GM12878 (cell line): ENCODE measurements at regions not wholly inside any gene's neighbourhood (a gene's known extent, or its start where the extent isn't known, plus 50 kb on each side); places are given as distances from the start of the nearest gene placed in this dataset.

ENCODE experiments used
- CEBPB ChIP-seq, 2 experiments: fragments of 150-350 bp in 1 of 2; IDR thresholded peaks; 2 replicates each; pipeline ENCODE4 v1.6.1; 2012 to 2014; ENCODE audit warnings: low read depth in 2 of 2, low read length in 2 of 2, borderline replicate concordance in 1 of 2, inconsistent platforms in 1 of 2
- FOXM1 ChIP-seq: IDR thresholded peaks from 2 replicates; pipeline ENCODE4 v1.6.1; 2012; ENCODE audit warnings: low read depth, mild to moderate bottlenecking, inconsistent platforms, low read length, moderate library complexity
- HDAC6 ChIP-seq: fragments of 200-600 bp; sonication (generic); IDR thresholded peaks from one replicate; pipeline ENCODE4 v1.8.0; 2017; ENCODE audit warnings: antibody characterized with exemption; ENCODE audit not compliant: unreplicated experiment
- IKZF2 ChIP-seq, 2 experiments: fragments of 450-650 bp; IDR thresholded peaks; 2 replicates each; pipeline ENCODE4 v1.6.1; 2017; ENCODE audit warnings: mild to moderate bottlenecking in 2 of 2, moderate library complexity in 2 of 2
- MYC ChIP-seq: IDR thresholded peaks from 2 replicates; pipeline ENCODE4 v1.6.1; 2011; ENCODE audit warnings: mild to moderate bottlenecking, low read length, moderate library complexity, inconsistent platforms; ENCODE audit not compliant: insufficient read depth, insufficient replicate concordance, insufficient read length, severe bottlenecking
- NR2C1 ChIP-seq: fragments of 450-650 bp; IDR thresholded peaks from 2 replicates; pipeline ENCODE4 v1.6.1; 2017; ENCODE audit warnings: antibody characterized with exemption, mild to moderate bottlenecking, moderate library complexity
- POLR2A ChIP-seq: IDR thresholded peaks from 2 replicates; pipeline ENCODE4 v1.6.1; 2011; ENCODE audit warnings: low read depth, mild to moderate bottlenecking, low read length
- RAD21 ChIP-seq: IDR thresholded peaks from 2 replicates; pipeline ENCODE4 v1.6.1; 2011; ENCODE audit warnings: mild to moderate bottlenecking, low read depth, low read length, moderate library complexity; ENCODE audit not compliant: insufficient read depth
- SMC3 ChIP-seq: IDR thresholded peaks from 2 replicates; pipeline ENCODE4 v1.6.1; 2011; ENCODE audit warnings: low read length, improper control_type of control experiment, borderline replicate concordance
- TF ChIP-seq, protein P1 (sequence below): IDR thresholded peaks from 2 replicates; pipeline ENCODE4 v1.6.1; 2011; ENCODE audit warnings: mild to moderate bottlenecking, low read depth, low read length, moderate library complexity; ENCODE audit not compliant: insufficient replicate concordance
- TF ChIP-seq, protein P2 (sequence below), 3 experiments: IDR thresholded peaks in 2 of 3; conservative IDR thresholded peaks in 1 of 3; 2 replicates each; pipeline ENCODE4 v1.5.1; 2011; ENCODE audit warnings: low read depth in 3 of 3, low read length in 3 of 3, mild to moderate bottlenecking in 3 of 3, control low read depth in 2 of 3, moderate library complexity in 2 of 3, inconsistent platforms in 1 of 3, mixed read lengths in 1 of 3; ENCODE audit not compliant: control insufficient read depth in 2 of 3, insufficient read depth in 1 of 3; ENCODE audit errors: extremely low read depth in 1 of 3

DNA sequence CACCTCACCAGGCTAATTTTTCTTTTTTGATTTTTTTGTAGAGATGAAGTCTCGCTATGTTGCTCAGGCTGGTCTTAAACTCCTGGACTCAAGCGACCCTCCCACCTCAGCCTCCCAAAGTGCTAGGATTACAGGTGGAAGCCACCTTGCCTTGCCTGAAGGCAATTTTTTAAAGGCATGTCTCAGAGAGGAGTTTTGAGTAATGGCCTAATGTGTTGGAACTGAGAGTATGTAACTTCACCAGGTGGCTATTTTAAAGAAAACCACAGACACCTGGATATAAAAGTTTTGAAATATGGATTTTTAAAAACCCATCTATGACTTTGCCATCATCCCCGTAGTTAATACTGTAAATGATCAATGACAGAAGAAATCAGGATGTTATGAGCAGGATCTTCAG lies 119.8 kb upstream of the ATP8B1 start:
- TF ChIP-seq, protein P1, sequence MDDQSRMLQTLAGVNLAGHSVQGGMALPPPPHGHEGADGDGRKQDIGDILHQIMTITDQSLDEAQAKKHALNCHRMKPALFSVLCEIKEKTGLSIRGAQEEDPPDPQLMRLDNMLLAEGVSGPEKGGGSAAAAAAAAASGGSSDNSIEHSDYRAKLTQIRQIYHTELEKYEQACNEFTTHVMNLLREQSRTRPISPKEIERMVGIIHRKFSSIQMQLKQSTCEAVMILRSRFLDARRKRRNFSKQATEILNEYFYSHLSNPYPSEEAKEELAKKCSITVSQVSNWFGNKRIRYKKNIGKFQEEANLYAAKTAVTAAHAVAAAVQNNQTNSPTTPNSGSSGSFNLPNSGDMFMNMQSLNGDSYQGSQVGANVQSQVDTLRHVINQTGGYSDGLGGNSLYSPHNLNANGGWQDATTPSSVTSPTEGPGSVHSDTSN: no peak
- TF ChIP-seq, protein P2, sequence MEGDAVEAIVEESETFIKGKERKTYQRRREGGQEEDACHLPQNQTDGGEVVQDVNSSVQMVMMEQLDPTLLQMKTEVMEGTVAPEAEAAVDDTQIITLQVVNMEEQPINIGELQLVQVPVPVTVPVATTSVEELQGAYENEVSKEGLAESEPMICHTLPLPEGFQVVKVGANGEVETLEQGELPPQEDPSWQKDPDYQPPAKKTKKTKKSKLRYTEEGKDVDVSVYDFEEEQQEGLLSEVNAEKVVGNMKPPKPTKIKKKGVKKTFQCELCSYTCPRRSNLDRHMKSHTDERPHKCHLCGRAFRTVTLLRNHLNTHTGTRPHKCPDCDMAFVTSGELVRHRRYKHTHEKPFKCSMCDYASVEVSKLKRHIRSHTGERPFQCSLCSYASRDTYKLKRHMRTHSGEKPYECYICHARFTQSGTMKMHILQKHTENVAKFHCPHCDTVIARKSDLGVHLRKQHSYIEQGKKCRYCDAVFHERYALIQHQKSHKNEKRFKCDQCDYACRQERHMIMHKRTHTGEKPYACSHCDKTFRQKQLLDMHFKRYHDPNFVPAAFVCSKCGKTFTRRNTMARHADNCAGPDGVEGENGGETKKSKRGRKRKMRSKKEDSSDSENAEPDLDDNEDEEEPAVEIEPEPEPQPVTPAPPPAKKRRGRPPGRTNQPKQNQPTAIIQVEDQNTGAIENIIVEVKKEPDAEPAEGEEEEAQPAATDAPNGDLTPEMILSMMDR (IDR thresholded peaks at IDR 0.05 in 2 of 3, conservative IDR thresholded peaks at IDR 0.05 in 1 of 3; ENCODE audit: control insufficient read depth in 2 of 3, extremely low read depth in 1 of 3, insufficient read depth in 1 of 3, low read depth in 3 of 3, low read length in 3 of 3): no peak
- TF ChIP-seq MYC (no peak), IKZF2 (IDR thresholded peaks at IDR 0.05) (no peak), SMC3 (no peak), NR2C1 (no peak), FOXM1 (no peak), HDAC6 (no peak), RAD21 (no peak), CEBPB (IDR thresholded peaks at IDR 0.05; ENCODE audit: borderline replicate concordance in 1 of 2, low read depth in 2 of 2, low read length in 2 of 2) (no peak), POLR2A (no peak)
